ENCODE measurements at regions not wholly inside any gene's neighbourhood (a gene's known extent, or its start where the extent isn't known, plus 50 kb on each side); places are given as distances from the start of the nearest gene placed in this dataset.
A peak's percentile ranks its signal among the peaks of the same experiment; 100 is the strongest.

DNA sequence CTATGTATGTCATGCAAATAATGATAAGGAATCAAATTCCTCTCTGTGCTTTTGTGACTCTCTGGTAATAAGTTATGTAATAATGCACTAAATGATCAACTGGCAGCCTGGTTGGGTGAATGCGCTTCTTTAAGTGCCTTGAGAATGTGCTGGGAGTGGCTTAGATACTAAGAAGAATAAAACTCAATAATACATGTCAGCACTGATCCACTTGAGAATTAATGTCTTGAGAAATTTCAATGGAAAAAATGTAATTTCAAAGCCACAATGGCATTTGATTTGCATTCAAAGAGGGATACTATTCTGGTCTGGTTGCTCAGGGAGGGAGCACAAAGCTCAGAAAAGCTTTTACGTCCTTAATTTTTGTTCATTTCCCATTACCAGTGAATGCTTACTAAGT lies 137.7 kb upstream of the MMADHC start:
- H3K36me3 ChIP-seq = no peaks in the 10 kb centered on the region
- no peaks in the 10 kb centered on the region for H3K4me1 ChIP-seq
- H3K9me3 ChIP-seq = no peaks in the 10 kb centered on the region
- no peak for DNase-seq
- H3K27me3 ChIP-seq = no peaks in the 10 kb centered on the region
- no peak overlapping the region for H3K27ac ChIP-seq
- TF ChIP-seq, protein P1, sequence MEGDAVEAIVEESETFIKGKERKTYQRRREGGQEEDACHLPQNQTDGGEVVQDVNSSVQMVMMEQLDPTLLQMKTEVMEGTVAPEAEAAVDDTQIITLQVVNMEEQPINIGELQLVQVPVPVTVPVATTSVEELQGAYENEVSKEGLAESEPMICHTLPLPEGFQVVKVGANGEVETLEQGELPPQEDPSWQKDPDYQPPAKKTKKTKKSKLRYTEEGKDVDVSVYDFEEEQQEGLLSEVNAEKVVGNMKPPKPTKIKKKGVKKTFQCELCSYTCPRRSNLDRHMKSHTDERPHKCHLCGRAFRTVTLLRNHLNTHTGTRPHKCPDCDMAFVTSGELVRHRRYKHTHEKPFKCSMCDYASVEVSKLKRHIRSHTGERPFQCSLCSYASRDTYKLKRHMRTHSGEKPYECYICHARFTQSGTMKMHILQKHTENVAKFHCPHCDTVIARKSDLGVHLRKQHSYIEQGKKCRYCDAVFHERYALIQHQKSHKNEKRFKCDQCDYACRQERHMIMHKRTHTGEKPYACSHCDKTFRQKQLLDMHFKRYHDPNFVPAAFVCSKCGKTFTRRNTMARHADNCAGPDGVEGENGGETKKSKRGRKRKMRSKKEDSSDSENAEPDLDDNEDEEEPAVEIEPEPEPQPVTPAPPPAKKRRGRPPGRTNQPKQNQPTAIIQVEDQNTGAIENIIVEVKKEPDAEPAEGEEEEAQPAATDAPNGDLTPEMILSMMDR (IDR thresholded peaks at IDR 0.05) = no peak
- TF ChIP-seq POLR2AphosphoS5 (IDR thresholded peaks at IDR 0.05) = no peak
- TF ChIP-seq EP300 (IDR thresholded peaks at IDR 0.05) = no peak
- TF ChIP-seq POLR2A (IDR thresholded peaks at IDR 0.05) = no peak
- no peak overlapping the region for H3K4me3 ChIP-seq
- intact Hi-C loops (cut with DNase I; ENCODE audit: low total_unique reads) = no loop called here
- 58 to 71% (median 60%) methylated on average over 2 of the region's 2 CpGs for WGBS, 5 donors

GRCh38 chr2:149724091-149724490 lies 136.5 kb upstream of the MMADHC start:
- no peaks in the 10 kb centered on the region for H3K36me3 ChIP-seq
- H3K4me3 ChIP-seq = no peak overlapping the region
- no peak for DNase-seq
- no peaks in the 10 kb centered on the region for H3K27me3 ChIP-seq
- intact Hi-C loops (cut with DNase I; ENCODE audit: low total_unique reads) = no loop called here
- H3K9me3 ChIP-seq = no peaks in the 10 kb centered on the region
- no peaks in the 10 kb centered on the region for H3K4me1 ChIP-seq
- H3K27ac ChIP-seq = no peak overlapping the region
- TF ChIP-seq, protein P1 (IDR thresholded peaks at IDR 0.05) = no peak
- TF ChIP-seq POLR2A (IDR thresholded peaks at IDR 0.05) = no peak
- no peak for TF ChIP-seq EP300 (IDR thresholded peaks at IDR 0.05)
- no peak for TF ChIP-seq POLR2AphosphoS5 (IDR thresholded peaks at IDR 0.05)
- WGBS, 5 donors = 74 to 89% (median 87%) methylated on average over 4 of the region's 4 CpGs

- DNase-seq = peak in 1 of 2 donors; percentile 30
- no peaks in the 10 kb centered on the region for H3K9me3 ChIP-seq
- intact Hi-C loops (cut with DNase I; ENCODE audit: low total_unique reads) = no loop called here
- TF ChIP-seq POLR2AphosphoS5 (IDR thresholded peaks at IDR 0.05) (no peak), POLR2A (IDR thresholded peaks at IDR 0.05) (no peak), EP300 (IDR thresholded peaks at IDR 0.05) (no peak)
- TF ChIP-seq, protein P1 (IDR thresholded peaks at IDR 0.05) = no peak
- 46 to 73% (median 70%) methylated on average over 2 of the region's 2 CpGs for WGBS, 5 donors
- H3K27me3 ChIP-seq = no peaks in the 10 kb centered on the region
- no peak overlapping the region for H3K4me3 ChIP-seq
- no peak overlapping the region for H3K27ac ChIP-seq
- no peaks in the 10 kb centered on the region for H3K4me1 ChIP-seq
- no peaks in the 10 kb centered on the region for H3K36me3 ChIP-seq
Observed at GRCh38 chr2:149720615-149721014, 133.0 kb upstream of the MMADHC start.

DNA sequence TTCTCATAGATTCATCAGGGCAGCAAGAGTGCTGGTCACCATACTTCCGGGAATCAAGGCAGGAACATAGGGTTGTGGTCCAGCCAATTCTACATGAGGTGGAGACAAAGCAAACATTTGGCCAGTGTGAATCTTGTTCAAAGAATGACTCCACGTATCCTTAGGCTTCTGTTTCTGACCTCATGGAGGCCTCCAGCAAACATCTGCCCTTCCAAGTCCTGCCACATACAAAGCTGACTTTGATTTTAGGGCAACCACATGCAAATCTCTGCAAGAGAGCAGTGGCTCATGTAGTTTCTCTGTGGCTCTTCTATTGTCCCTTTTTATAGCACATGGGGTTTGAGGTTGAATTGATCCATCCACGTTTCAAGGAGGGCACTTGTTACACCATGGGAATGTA lies 132.1 kb upstream of the MMADHC start:
- Histone ChIP-seq H3K4me3 (no peak overlapping the region), H3K27ac (no peak overlapping the region), H3K27me3 (no peaks in the 10 kb centered on the region), H3K4me1 (no peaks in the 10 kb centered on the region), H3K9me3 (no peaks in the 10 kb centered on the region), H3K36me3 (no peaks in the 10 kb centered on the region)
- no peak for DNase-seq
- 61 to 78% (median 75%) methylated on average over 3 of the region's 3 CpGs for WGBS, 5 donors
- intact Hi-C loops (cut with DNase I; ENCODE audit: low total_unique reads) = no loop called here
- TF ChIP-seq POLR2A (IDR thresholded peaks at IDR 0.05) = no peak

GRCh38 chr2:149716687-149717086 lies 129.1 kb upstream of the MMADHC start:
- WGBS, 5 donors = 80 to 89% (median 85%) methylated on average over 6 of the region's 6 CpGs
- H3K9me3 ChIP-seq = no peaks in the 10 kb centered on the region
- TF ChIP-seq, protein P1 (IDR thresholded peaks at IDR 0.05) = no peak
- no peak for TF ChIP-seq EP300 (IDR thresholded peaks at IDR 0.05)
- TF ChIP-seq POLR2A (IDR thresholded peaks at IDR 0.05) = no peak
- TF ChIP-seq POLR2AphosphoS5 (IDR thresholded peaks at IDR 0.05) = no peak
- H3K4me3 ChIP-seq = no peak overlapping the region
- no peak overlapping the region for H3K27ac ChIP-seq
- no peaks in the 10 kb centered on the region for H3K4me1 ChIP-seq
- intact Hi-C loops (cut with DNase I; ENCODE audit: low total_unique reads) = no loop called here
- H3K27me3 ChIP-seq = no peaks in the 10 kb centered on the region
- H3K36me3 ChIP-seq = no peaks in the 10 kb centered on the region
- DNase-seq = no peak

Measured in stomach (tissue), 8 donors.